GM12892 (cell line): ENCODE measurements at regions not wholly inside any gene's neighbourhood (a gene's known extent, or its start where the extent isn't known, plus 50 kb on each side); places are given as distances from the start of the nearest gene placed in this dataset.

ENCODE experiments used
- POLR2A ChIP-seq: IDR thresholded peaks from 2 replicates; pipeline ENCODE4 v1.6.1; 2011; ENCODE audit warnings: low read depth, low read length, control low read depth
- POLR2AphosphoS5 ChIP-seq: IDR thresholded peaks from 2 replicates; pipeline ENCODE4 v1.6.1; 2011; ENCODE audit warnings: low read depth, low read length, control low read depth
- TAF1 ChIP-seq: IDR thresholded peaks from 2 replicates; pipeline ENCODE4 v1.6.1; 2011; ENCODE audit warnings: low read depth, mild to moderate bottlenecking, control low read depth, low read length, borderline replicate concordance

- no peak for TF ChIP-seq POLR2A
- no peak for TF ChIP-seq POLR2AphosphoS5
- no peak for TF ChIP-seq TAF1
These were observed 1024.1 kb upstream of the LRRN3 start for GRCh38 chr7:110066843-110067242.
